ENCODE measurements at regions not wholly inside any gene's neighbourhood (a gene's known extent, or its start where the extent isn't known, plus 50 kb on each side); places are given as distances from the start of the nearest gene placed in this dataset.

GRCh38 chr4:60155088-60155487, 1045.0 kb upstream of the ADGRL3 start:
- no peaks in the 10 kb centered on the region for H3K4me1 Mint-ChIP-seq (ENCODE audit: low read depth)
- H3K27me3 Mint-ChIP-seq (ENCODE audit: low read depth) = no peaks in the 10 kb centered on the region
- H3K36me3 Mint-ChIP-seq (ENCODE audit: insufficient read depth) = no peaks in the 10 kb centered on the region
- DNase-seq (no peak), ATAC-seq (no peak)
- no peak overlapping the region for H3K4me3 Mint-ChIP-seq
- peaks cover 9% of the 10 kb centered on the region for H3K9me3 Mint-ChIP-seq

- Mint-ChIP-seq H3K27me3 (ENCODE audit: low read depth) (no peaks in the 10 kb centered on the region), H3K4me3 (no peak overlapping the region), H3K9me3 (peaks cover 8% of the 10 kb centered on the region), H3K4me1 (ENCODE audit: low read depth) (no peaks in the 10 kb centered on the region), H3K36me3 (ENCODE audit: insufficient read depth) (no peaks in the 10 kb centered on the region)
- DNase-seq (no peak), ATAC-seq (no peak)
Observed at GRCh38 chr4:60173103-60173502, 1027.0 kb upstream of the ADGRL3 start.

- no peak overlapping the region for H3K4me3 Mint-ChIP-seq
- ATAC-seq (no peak), DNase-seq (no peak)
- no peaks in the 10 kb centered on the region for H3K27me3 Mint-ChIP-seq (ENCODE audit: low read depth)
- H3K4me1 Mint-ChIP-seq (ENCODE audit: low read depth) = no peaks in the 10 kb centered on the region
- H3K36me3 Mint-ChIP-seq (ENCODE audit: insufficient read depth) = no peaks in the 10 kb centered on the region
- H3K9me3 Mint-ChIP-seq = peaks cover 8% of the 10 kb centered on the region
Observed at GRCh38 chr4:60173718-60174117, 1026.4 kb upstream of the ADGRL3 start.

GRCh38 chr4:60175241-60175640, 1024.9 kb upstream of the ADGRL3 start:
- Mint-ChIP-seq H3K9me3 (peaks cover 7% of the 10 kb centered on the region), H3K4me1 (ENCODE audit: low read depth) (no peaks in the 10 kb centered on the region)
- no peak for ATAC-seq

GRCh38 chr4:60187428-60187827, 1012.7 kb upstream of the ADGRL3 start:
- ATAC-seq = no peak
- no peaks in the 10 kb centered on the region for H3K4me1 Mint-ChIP-seq (ENCODE audit: low read depth)

More at GRCh38 chr4:60175241-60175640, 1024.9 kb upstream of the ADGRL3 start:
- H3K27me3 Mint-ChIP-seq (ENCODE audit: low read depth) = no peaks in the 10 kb centered on the region
- H3K4me3 Mint-ChIP-seq = no peak overlapping the region
- DNase-seq = no peak
- no peaks in the 10 kb centered on the region for H3K36me3 Mint-ChIP-seq (ENCODE audit: insufficient read depth)

GRCh38 chr4:60189286-60189685, 1010.8 kb upstream of the ADGRL3 start:
- Mint-ChIP-seq H3K4me3 (no peak overlapping the region), H3K27me3 (ENCODE audit: low read depth) (no peaks in the 10 kb centered on the region), H3K4me1 (ENCODE audit: low read depth) (no peaks in the 10 kb centered on the region), H3K9me3 (peaks cover 27% of the 10 kb centered on the region), H3K36me3 (ENCODE audit: insufficient read depth) (no peaks in the 10 kb centered on the region)
- no peak for DNase-seq
- ATAC-seq = no peak

More at GRCh38 chr4:60187428-60187827, 1012.7 kb upstream of the ADGRL3 start:
- DNase-seq = no peak
- Mint-ChIP-seq H3K9me3 (peaks cover 31% of the 10 kb centered on the region), H3K36me3 (ENCODE audit: insufficient read depth) (no peaks in the 10 kb centered on the region), H3K27me3 (ENCODE audit: low read depth) (no peaks in the 10 kb centered on the region), H3K4me3 (no peak overlapping the region)

- no peak overlapping the region for H3K4me3 Mint-ChIP-seq
- no peaks in the 10 kb centered on the region for H3K4me1 Mint-ChIP-seq (ENCODE audit: low read depth)
- DNase-seq = no peak
- H3K36me3 Mint-ChIP-seq (ENCODE audit: insufficient read depth) = no peaks in the 10 kb centered on the region
- ATAC-seq = no peak
- peaks cover 16% of the 10 kb centered on the region for H3K9me3 Mint-ChIP-seq
- no peaks in the 10 kb centered on the region for H3K27me3 Mint-ChIP-seq (ENCODE audit: low read depth)
Observed at GRCh38 chr4:60194214-60194613, 1005.9 kb upstream of the ADGRL3 start.

- ATAC-seq = no peak
- no peak for DNase-seq
- no peaks in the 10 kb centered on the region for H3K36me3 Mint-ChIP-seq (ENCODE audit: insufficient read depth)
Observed at GRCh38 chr4:60195256-60195655, 1004.9 kb upstream of the ADGRL3 start.

GRCh38 chr4:60201052-60201673, 999.0 kb upstream of the ADGRL3 start:
- H3K9me3 Mint-ChIP-seq = no peaks in the 10 kb centered on the region
- no peak for ATAC-seq
- no peak for DNase-seq
- no peaks in the 10 kb centered on the region for H3K27me3 Mint-ChIP-seq (ENCODE audit: low read depth)
- H3K4me1 Mint-ChIP-seq (ENCODE audit: low read depth) = no peaks in the 10 kb centered on the region
- no peaks in the 10 kb centered on the region for H3K36me3 Mint-ChIP-seq (ENCODE audit: insufficient read depth)
- no peak overlapping the region for H3K4me3 Mint-ChIP-seq

More at GRCh38 chr4:60195256-60195655, 1004.9 kb upstream of the ADGRL3 start:
- no peaks in the 10 kb centered on the region for H3K4me1 Mint-ChIP-seq (ENCODE audit: low read depth)
- no peaks in the 10 kb centered on the region for H3K27me3 Mint-ChIP-seq (ENCODE audit: low read depth)
- H3K4me3 Mint-ChIP-seq = no peak overlapping the region
- H3K9me3 Mint-ChIP-seq = peaks cover 12% of the 10 kb centered on the region

GRCh38 chr4:60209588-60209987, 990.5 kb upstream of the ADGRL3 start:
- H3K27me3 Mint-ChIP-seq (ENCODE audit: low read depth) = no peaks in the 10 kb centered on the region
- H3K36me3 Mint-ChIP-seq (ENCODE audit: insufficient read depth) = no peaks in the 10 kb centered on the region
- ATAC-seq (no peak), DNase-seq (no peak)
- peaks cover 4% of the 10 kb centered on the region for H3K9me3 Mint-ChIP-seq
- no peak overlapping the region for H3K4me3 Mint-ChIP-seq
- no peaks in the 10 kb centered on the region for H3K4me1 Mint-ChIP-seq (ENCODE audit: low read depth)

GRCh38 chr4:60215906-60216305, 984.2 kb upstream of the ADGRL3 start:
- no peaks in the 10 kb centered on the region for H3K36me3 Mint-ChIP-seq (ENCODE audit: insufficient read depth)
- no peak for ATAC-seq
- H3K4me3 Mint-ChIP-seq = no peak overlapping the region
- H3K27me3 Mint-ChIP-seq (ENCODE audit: low read depth) = no peaks in the 10 kb centered on the region
- H3K9me3 Mint-ChIP-seq = peaks cover 3% of the 10 kb centered on the region
- no peak for DNase-seq
- H3K4me1 Mint-ChIP-seq (ENCODE audit: low read depth) = no peaks in the 10 kb centered on the region

GRCh38 chr4:60216752-60217151, 983.4 kb upstream of the ADGRL3 start:
- H3K4me1 Mint-ChIP-seq (ENCODE audit: low read depth) = no peaks in the 10 kb centered on the region
- H3K27me3 Mint-ChIP-seq (ENCODE audit: low read depth) = no peaks in the 10 kb centered on the region
- H3K9me3 Mint-ChIP-seq = peaks cover 3% of the 10 kb centered on the region
- no peaks in the 10 kb centered on the region for H3K36me3 Mint-ChIP-seq (ENCODE audit: insufficient read depth)
- no peak overlapping the region for H3K4me3 Mint-ChIP-seq
- no peak for ATAC-seq
- DNase-seq = no peak

- ATAC-seq = no peak
- Mint-ChIP-seq H3K36me3 (ENCODE audit: insufficient read depth) (no peaks in the 10 kb centered on the region), H3K27me3 (ENCODE audit: low read depth) (no peaks in the 10 kb centered on the region), H3K9me3 (peaks cover 3% of the 10 kb centered on the region), H3K4me1 (ENCODE audit: low read depth) (no peaks in the 10 kb centered on the region), H3K4me3 (no peak overlapping the region)
- no peak for DNase-seq
Observed at GRCh38 chr4:60221866-60222265, 978.3 kb upstream of the ADGRL3 start.

- no peak for ATAC-seq
- DNase-seq = no peak
- Mint-ChIP-seq H3K9me3 (peaks cover 3% of the 10 kb centered on the region), H3K36me3 (ENCODE audit: insufficient read depth) (no peaks in the 10 kb centered on the region), H3K4me3 (no peak overlapping the region), H3K4me1 (ENCODE audit: low read depth) (no peaks in the 10 kb centered on the region), H3K27me3 (ENCODE audit: low read depth) (no peaks in the 10 kb centered on the region)
Observed at GRCh38 chr4:60223208-60223923, 976.8 kb upstream of the ADGRL3 start.

GRCh38 chr4:60241866-60242265, 958.3 kb upstream of the ADGRL3 start:
- no peak overlapping the region for H3K4me3 Mint-ChIP-seq
- ATAC-seq = no peak

More at GRCh38 chr4:60241866-60242265, 958.3 kb upstream of the ADGRL3 start:
- DNase-seq = no peak
- Mint-ChIP-seq H3K27me3 (ENCODE audit: low read depth) (no peaks in the 10 kb centered on the region), H3K36me3 (ENCODE audit: insufficient read depth) (no peaks in the 10 kb centered on the region), H3K4me1 (ENCODE audit: low read depth) (no peaks in the 10 kb centered on the region), H3K9me3 (peaks cover 19% of the 10 kb centered on the region)

Data from activated T-cell treated with anti-CD3 and anti-CD28 coated beads, Interleukin-2, amount 50 U/mL, for 4 hours (primary cell).